Small intestine (tissue), 7 donors: ENCODE measurements at regions not wholly inside any gene's neighbourhood (a gene's known extent, or its start where the extent isn't known, plus 50 kb on each side); places are given as distances from the start of the nearest gene placed in this dataset.

Experiments
- DNase-seq, 2 donors: peaks; one replicate each; pipeline versions ENCODE4 v3.0.0 to v3.0.0-alpha.2; 2013
- FAIRE-seq: peaks from 2 replicates; lab custom pipeline; 2012; peaks lifted over from hg19 to GRCh38; lab: Jason Lieb, UNC
- H3K27ac ChIP-seq, 3 donors: one replicate each; pipeline ENCODE4 v1.5.1; 2013; ENCODE audit warnings: low read length in 2 of 3, mild to moderate bottlenecking in 2 of 3, control low read depth in 1 of 3, inconsistent platforms in 1 of 3, low read depth in 1 of 3, moderate library complexity in 1 of 3
- H3K27me3 ChIP-seq, 3 donors: one replicate each; pipeline ENCODE4 v1.6.1; 2013; ENCODE audit warnings: low read length in 3 of 3, inconsistent platforms in 1 of 3; ENCODE audit not compliant: control insufficient read depth in 3 of 3, insufficient read depth in 3 of 3
- H3K36me3 ChIP-seq, 3 donors: one replicate each; pipeline ENCODE4 v1.6.1; 2013; ENCODE audit warnings: low read length in 3 of 3, inconsistent platforms in 1 of 3, low read depth in 1 of 3, mild to moderate bottlenecking in 1 of 3, moderate library complexity in 1 of 3; ENCODE audit not compliant: control insufficient read depth in 3 of 3, insufficient read depth in 2 of 3
- H3K4me1 ChIP-seq, 3 donors: one replicate each; pipeline ENCODE4 v1.6.1; 2013; ENCODE audit warnings: low read length in 2 of 3, inconsistent platforms in 1 of 3, low read depth in 1 of 3, mild to moderate bottlenecking in 1 of 3, moderate library complexity in 1 of 3; ENCODE audit not compliant: control insufficient read depth in 3 of 3, insufficient read depth in 2 of 3
- H3K4me3 ChIP-seq, 3 donors: one replicate each; pipeline ENCODE4 v1.5.1; 2013; ENCODE audit warnings: low read length in 3 of 3, control low read depth in 1 of 3, inconsistent platforms in 1 of 3, low read depth in 1 of 3, mild to moderate bottlenecking in 1 of 3, moderate library complexity in 1 of 3
- H3K9me3 ChIP-seq, 2 donors: one replicate each; pipeline ENCODE4 v1.6.1; 2013; ENCODE audit warnings: low read depth in 1 of 2, low read length in 1 of 2; ENCODE audit not compliant: control insufficient read depth in 2 of 2, insufficient read depth in 1 of 2
- WGBS, 3 donors: extraction: QIAGEN DNeasy Blood & Tissue Kit; methylation state at CpG; one replicate each; pipeline ENCODE4 v1.1.7; 2013; 5-methylcytosine and 5-hydroxymethylcytosine counted together
- donor health status: healthy with polysubstance abuse.
- donor health status: control.
- donor health status: control.
- donor health status: Bipolar disorder and iron deficiency.
- donor health status: healthy.

GRCh38 chr3:106268696-106269095, 399.9 kb upstream of the CBLB start:
- Histone ChIP-seq H3K27me3 (no peaks in the 10 kb centered on the region), H3K27ac (no peak overlapping the region), H3K4me1 (no peaks in the 10 kb centered on the region), H3K36me3 (no peaks in the 10 kb centered on the region), H3K4me3 (no peak overlapping the region), H3K9me3 (no peaks in the 10 kb centered on the region)
- WGBS, 3 donors: 76 to 92% (median 91%) methylated on average over 4 of the region's 4 CpGs
- DNase-seq (no peak), FAIRE-seq (no peak)

DNA sequence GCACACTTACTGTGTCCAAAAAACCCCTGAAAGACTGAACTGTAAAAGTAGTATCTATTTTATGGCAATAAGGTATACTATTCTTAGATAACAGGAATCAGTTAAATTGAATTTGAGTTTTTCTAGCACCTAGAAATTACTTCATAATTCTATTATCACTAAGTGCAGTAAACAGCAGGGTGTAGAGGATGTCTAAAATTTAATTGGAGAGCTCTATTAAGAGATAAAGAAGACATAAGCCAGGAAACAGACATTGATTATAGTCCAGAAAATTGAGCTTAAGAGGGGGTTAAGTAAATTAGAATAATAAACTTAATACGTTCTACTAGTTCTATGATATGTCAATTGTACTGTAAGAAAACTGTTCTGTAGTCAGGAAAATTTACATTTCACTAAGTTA, 403.5 kb upstream of the CBLB start:
- Histone ChIP-seq H3K36me3 (no peaks in the 10 kb centered on the region), H3K4me1 (no peaks in the 10 kb centered on the region), H3K27ac (no peak overlapping the region), H3K4me3 (no peak overlapping the region), H3K27me3 (no peaks in the 10 kb centered on the region), H3K9me3 (no peaks in the 10 kb centered on the region)
- FAIRE-seq (no peak), DNase-seq (no peak)
- 83 to 92% (median 87%) methylated on average over 1 of the region's 1 CpG for WGBS, 3 donors

DNA sequence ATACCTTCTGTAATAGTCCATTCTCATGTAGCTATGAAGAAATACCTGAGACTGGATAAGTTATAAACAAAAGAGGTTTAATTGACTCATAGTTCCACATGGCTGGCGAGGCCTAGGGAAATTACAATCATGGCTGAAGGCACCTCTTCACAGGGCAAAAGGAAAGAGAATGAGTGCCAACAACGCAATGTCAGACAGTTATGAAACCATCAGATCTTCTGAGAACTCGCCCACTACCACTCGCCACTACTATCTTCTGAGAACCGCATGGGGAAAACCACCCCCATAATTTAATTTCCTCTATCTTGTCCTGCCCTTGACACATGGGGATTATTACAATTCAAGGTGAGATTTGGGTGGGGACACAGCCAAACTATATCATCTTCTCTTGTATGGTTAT, 406.8 kb upstream of the CBLB start:
- Histone ChIP-seq H3K36me3 (no peaks in the 10 kb centered on the region), H3K27ac (no peak overlapping the region), H3K27me3 (no peaks in the 10 kb centered on the region), H3K4me1 (no peaks in the 10 kb centered on the region), H3K9me3 (no peaks in the 10 kb centered on the region), H3K4me3 (no peak overlapping the region)
- DNase-seq: no peak
- 57 to 59% (median 58%) methylated on average over 5 of the region's 5 CpGs for WGBS, 3 donors
- no peak for FAIRE-seq

DNA sequence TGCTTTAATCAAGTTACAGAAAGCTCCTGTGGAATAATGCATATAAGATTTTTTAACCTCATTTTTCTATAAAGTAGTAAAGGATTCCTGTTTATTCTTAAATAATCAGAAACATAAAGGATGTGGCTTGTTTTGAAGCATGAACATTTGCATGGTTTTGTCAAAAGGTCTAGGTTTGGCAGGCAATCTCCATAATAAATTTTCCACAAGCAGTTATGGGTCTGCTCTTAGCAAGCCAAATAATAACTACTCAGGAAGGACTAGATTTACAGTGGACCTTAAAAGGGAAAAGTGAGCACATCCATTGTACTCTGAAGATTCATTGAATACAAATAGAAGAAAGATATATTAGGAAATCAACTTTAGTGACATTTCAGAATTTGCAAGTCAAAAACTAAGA, 407.3 kb upstream of the CBLB start:
- no peaks in the 10 kb centered on the region for H3K9me3 ChIP-seq
- no peaks in the 10 kb centered on the region for H3K4me1 ChIP-seq
- H3K27ac ChIP-seq: no peak overlapping the region
- FAIRE-seq (no peak), DNase-seq (no peak)
- no peak overlapping the region for H3K4me3 ChIP-seq
- H3K27me3 ChIP-seq: no peaks in the 10 kb centered on the region
- H3K36me3 ChIP-seq: no peaks in the 10 kb centered on the region

DNA sequence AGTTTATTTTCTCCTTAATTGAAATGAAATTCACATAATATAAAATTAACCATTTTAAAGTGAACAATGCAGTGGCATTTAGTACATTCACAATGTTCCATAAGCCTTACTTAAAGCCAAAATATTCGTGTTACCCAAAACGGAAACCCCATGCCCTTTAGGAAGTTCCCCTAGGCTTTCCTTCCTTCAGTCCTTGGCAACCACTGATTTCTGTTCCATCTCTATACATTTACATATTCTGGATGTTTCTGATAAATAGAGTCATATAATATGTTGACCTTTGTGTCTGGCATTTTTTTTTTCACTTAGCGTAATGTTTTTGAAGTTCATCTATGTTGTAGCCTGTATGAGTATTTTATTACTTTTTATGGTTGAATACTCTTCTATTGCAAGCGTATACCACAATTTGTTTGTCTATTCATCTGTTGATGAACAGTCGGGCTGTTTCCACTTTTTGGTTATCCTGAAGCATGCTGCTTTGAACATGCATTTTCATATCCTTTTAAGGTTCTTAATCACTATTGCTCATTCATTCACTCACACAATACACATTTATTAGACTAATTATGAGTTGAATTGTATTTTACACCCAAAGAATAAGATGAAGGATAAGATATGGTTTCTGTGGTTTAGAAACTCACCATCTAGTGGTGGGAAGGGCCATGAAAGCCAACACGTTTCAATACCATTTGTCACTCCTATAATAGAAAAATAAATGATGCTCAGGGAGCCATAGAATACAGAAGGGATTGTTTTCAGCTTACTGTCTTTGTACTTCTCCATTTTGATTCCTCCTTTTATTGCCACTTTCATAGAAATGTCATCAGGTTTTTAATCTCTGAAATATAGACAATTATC, 408.2 kb upstream of the CBLB start:
- H3K4me1 ChIP-seq: no peaks in the 10 kb centered on the region
- H3K27me3 ChIP-seq: no peaks in the 10 kb centered on the region
- FAIRE-seq: no peak
- 63 to 76% (median 66%) methylated on average over 6 of the region's 6 CpGs for WGBS, 3 donors
- H3K36me3 ChIP-seq: no peaks in the 10 kb centered on the region
- H3K9me3 ChIP-seq: no peaks in the 10 kb centered on the region
- no peak for DNase-seq
- H3K4me3 ChIP-seq: no peak overlapping the region
- H3K27ac ChIP-seq: no peak overlapping the region

- Histone ChIP-seq H3K27me3 (no peaks in the 10 kb centered on the region), H3K4me3 (no peak overlapping the region), H3K4me1 (no peaks in the 10 kb centered on the region), H3K27ac (no peak overlapping the region), H3K36me3 (no peaks in the 10 kb centered on the region), H3K9me3 (no peaks in the 10 kb centered on the region)
- WGBS, 3 donors: 86 to 100% (median 96%) methylated on average over 1 of the region's 1 CpG
- FAIRE-seq: no peak
- no peak for DNase-seq
These were observed 408.9 kb upstream of the CBLB start for GRCh38 chr3:106277731-106278130.

DNA sequence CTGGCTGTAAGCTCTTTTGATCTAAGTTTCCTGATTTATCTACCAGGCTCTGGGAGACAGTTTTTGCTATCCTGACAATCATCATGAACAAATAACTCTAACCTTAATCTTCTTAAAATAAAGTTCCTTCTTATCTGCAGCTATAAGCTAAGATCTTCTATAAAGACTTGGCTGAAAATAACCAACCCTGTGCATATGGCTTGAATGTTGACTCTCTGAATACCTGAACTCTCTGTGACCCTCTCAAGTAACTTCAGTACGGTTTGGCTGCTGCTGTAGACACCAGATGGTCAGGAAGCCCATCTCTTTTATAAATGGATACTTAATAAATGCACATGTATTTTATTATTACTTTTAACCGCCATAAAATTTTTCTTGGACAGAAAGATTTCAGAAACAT, 412.4 kb upstream of the CBLB start:
- H3K36me3 ChIP-seq: no peaks in the 10 kb centered on the region
- FAIRE-seq: no peak

GRCh38 chr3:106282943-106283342, 414.1 kb upstream of the CBLB start:
- Histone ChIP-seq H3K4me1 (no peaks in the 10 kb centered on the region), H3K27me3 (no peaks in the 10 kb centered on the region), H3K36me3 (no peaks in the 10 kb centered on the region), H3K9me3 (no peaks in the 10 kb centered on the region), H3K27ac (no peak overlapping the region), H3K4me3 (no peak overlapping the region)
- no peak for FAIRE-seq
- DNase-seq: no peak
- 82 to 91% (median 91%) methylated on average over 3 of the region's 3 CpGs for WGBS, 3 donors

More for the DNA sequence above, 412.4 kb upstream of the CBLB start:
- Histone ChIP-seq H3K9me3 (no peaks in the 10 kb centered on the region), H3K27ac (no peak overlapping the region), H3K4me3 (no peak overlapping the region), H3K27me3 (no peaks in the 10 kb centered on the region), H3K4me1 (no peaks in the 10 kb centered on the region)
- 9 to 19% (median 11%) methylated on average over 2 of the region's 2 CpGs for WGBS, 3 donors
- no peak for DNase-seq

DNA sequence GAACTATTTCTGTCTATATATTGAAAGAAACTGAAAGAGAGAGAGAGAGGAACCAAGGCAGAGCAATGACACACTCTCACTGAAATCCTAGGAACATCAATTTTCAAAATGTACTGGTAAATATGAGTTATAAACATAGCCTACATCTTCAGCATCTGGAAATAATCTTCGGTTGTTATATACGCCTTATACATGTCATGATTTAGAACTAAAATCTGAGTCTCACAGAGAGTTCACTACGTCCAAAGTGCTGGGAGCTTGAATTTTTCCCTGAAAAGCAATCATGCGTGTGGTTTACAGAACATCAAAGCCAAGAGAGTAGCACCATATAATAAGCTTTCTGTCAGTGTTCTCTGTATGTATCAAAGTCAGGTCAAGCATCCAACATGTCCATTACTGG, 420.0 kb upstream of the CBLB start:
- FAIRE-seq (no peak), DNase-seq (no peak)
- no peak overlapping the region for H3K4me3 ChIP-seq
- H3K27ac ChIP-seq: no peak overlapping the region
- H3K36me3 ChIP-seq: no peaks in the 10 kb centered on the region
- H3K9me3 ChIP-seq: no peaks in the 10 kb centered on the region
- H3K4me1 ChIP-seq: no peaks in the 10 kb centered on the region
- 87 to 96% (median 93%) methylated on average over 4 of the region's 4 CpGs for WGBS, 3 donors
- H3K27me3 ChIP-seq: no peaks in the 10 kb centered on the region
